GM12891 (cell line): ENCODE measurements at regions not wholly inside any gene's neighbourhood (a gene's known extent, or its start where the extent isn't known, plus 50 kb on each side); places are given as distances from the start of the nearest gene placed in this dataset.

Experiments used
- POLR2A ChIP-seq: IDR thresholded peaks from 2 replicates; pipeline ENCODE4 v1.6.1; 2011; ENCODE audit warnings: low read depth, low read length, control low read depth
- POLR2AphosphoS5 ChIP-seq: IDR thresholded peaks from 2 replicates; pipeline ENCODE4 v1.6.1; 2011; ENCODE audit warnings: low read depth, low read length, control low read depth
- SPI1 ChIP-seq: IDR thresholded peaks from 2 replicates; pipeline ENCODE4 v1.6.1; 2011; ENCODE audit warnings: low read depth, low read length, control low read depth
- TAF1 ChIP-seq: IDR thresholded peaks from 2 replicates; pipeline ENCODE4 v1.6.1; 2011; ENCODE audit warnings: low read depth, low read length, control low read depth

DNA sequence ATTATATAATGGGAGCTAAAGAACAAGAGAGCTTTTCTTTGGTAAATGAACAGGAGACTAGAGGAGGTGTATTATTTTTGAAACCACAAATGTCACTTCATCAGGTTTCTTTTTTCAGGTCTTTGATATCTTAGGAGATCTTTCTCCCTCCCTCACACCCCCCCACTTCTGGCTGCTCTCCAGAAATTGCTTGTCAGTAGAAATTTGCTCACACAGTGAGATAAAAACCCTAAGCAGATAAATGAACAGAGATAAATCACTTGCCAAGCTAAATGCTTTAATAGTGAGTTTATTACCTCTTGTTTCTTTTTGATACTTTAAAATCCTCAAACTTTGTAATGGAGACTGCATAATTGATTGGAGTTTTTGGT, 421.2 kb upstream of the TENM3 start:
- no peak for TF ChIP-seq POLR2AphosphoS5
- TF ChIP-seq TAF1 = no peak
- TF ChIP-seq POLR2A = no peak
- no peak for TF ChIP-seq SPI1
